IMR-90 (cell line): ENCODE measurements at regions not wholly inside any gene's neighbourhood (a gene's known extent, or its start where the extent isn't known, plus 50 kb on each side); places are given as distances from the start of the nearest gene placed in this dataset.
A peak's percentile ranks its signal among the peaks of the same experiment; 100 is the strongest.

ENCODE experiments used
- ATAC-seq: fragments of 200-7000 bp; cut with Tn5 transposase; 2 replicates; pipeline ENCODE4 v1.9.1; 2020; ENCODE audit warnings: low read depth, mild to moderate bottlenecking, moderate library complexity
- BruUV-seq: library from RNA; stranded (reverse); fragments of 400-500 nt; replicated peaks from 2 replicates; lab custom pipeline; 2021; lab: Mats Ljungman, UMichigan
- CTCF ChIA-PET: fragments of 300-600 bp; formaldehyde crosslinking; extraction: SDS; loops from one replicate; lab custom pipeline; 2021; ENCODE audit warnings: antibody characterized with exemption; lab: Yijun Ruan, JAX
- POLR2A ChIA-PET: fragments of 300-600 bp; sonication (Branson Sonifier 250); formaldehyde crosslinking; loops from one replicate; lab custom pipeline; 2022; ENCODE audit warnings: antibody characterized with exemption; ENCODE audit not compliant: unreplicated experiment; lab: Charles Lee
- DNase-seq: peaks from one replicate; pipeline ENCODE4 v3.0.0; 2013
- H2AFZ ChIP-seq: replicated peaks from 2 replicates; pipeline ENCODE3; 2013; ENCODE audit warnings: low read length, mild to moderate bottlenecking; ENCODE audit not compliant: poor library complexity
- H2AK5ac ChIP-seq: 2 replicates; pipeline ENCODE4 v1.6.1; 2013; ENCODE audit warnings: low read depth, low read length, inconsistent platforms
- H2AK9ac ChIP-seq: replicated peaks from 2 replicates; pipeline ENCODE3; 2013; ENCODE audit warnings: mild to moderate bottlenecking, low read depth, low read length, moderate library complexity; ENCODE audit not compliant: poor library complexity
- H2BK120ac ChIP-seq: 2 replicates; pipeline ENCODE4 v1.6.1; 2013; ENCODE audit warnings: low read depth, low read length, inconsistent platforms
- H2BK15ac ChIP-seq: 3 replicates; pipeline ENCODE4 v1.6.1; 2013; ENCODE audit warnings: low read depth, low read length, inconsistent platforms
- H2BK20ac ChIP-seq: 2 replicates; pipeline ENCODE4 v1.6.1; 2013; ENCODE audit warnings: low read depth, mild to moderate bottlenecking, inconsistent platforms, low read length, moderate library complexity
- H2BK5ac ChIP-seq: 2 replicates; pipeline ENCODE4 v1.6.1; 2013; ENCODE audit warnings: mild to moderate bottlenecking, low read depth, low read length, inconsistent platforms; ENCODE audit not compliant: poor library complexity, severe bottlenecking
- H3K14ac ChIP-seq: replicated peaks from 2 replicates; pipeline ENCODE4 v1.6.1; 2013; ENCODE audit warnings: low read depth, low read length, inconsistent platforms
- H3K18ac ChIP-seq: 2 replicates; pipeline ENCODE4 v1.6.1; 2013; ENCODE audit warnings: low read depth, low read length, control low read depth
- H3K23ac ChIP-seq: 2 replicates; pipeline ENCODE4 v1.6.1; 2013; ENCODE audit warnings: low read depth, low read length, inconsistent platforms
- H3K27ac ChIP-seq: 2 replicates; pipeline ENCODE4 v1.5.1; 2013; ENCODE audit warnings: mild to moderate bottlenecking, control low read depth, low read length; ENCODE audit not compliant: insufficient read depth
- H3K27me3 ChIP-seq: 2 replicates; pipeline ENCODE4 v1.6.1; 2013; ENCODE audit warnings: low read length; ENCODE audit not compliant: control insufficient read depth, insufficient read depth
- H3K36me3 ChIP-seq: 2 replicates; pipeline ENCODE4 v1.6.1; 2013; ENCODE audit warnings: low read length, mixed read lengths; ENCODE audit not compliant: control insufficient read depth, insufficient read depth
- H3K4ac ChIP-seq: 2 replicates; pipeline ENCODE4 v1.6.1; 2013; ENCODE audit warnings: low read depth, low read length, inconsistent platforms
- H3K4me1 ChIP-seq: 2 replicates; pipeline ENCODE4 v1.6.1; 2013; ENCODE audit warnings: low read length, mixed read lengths; ENCODE audit not compliant: control insufficient read depth, insufficient read depth
- H3K4me2 ChIP-seq: 2 replicates; pipeline ENCODE4 v1.6.1; 2013; ENCODE audit warnings: low read depth, mild to moderate bottlenecking, control low read depth, low read length, moderate library complexity
- H3K4me3 ChIP-seq: 2 replicates; pipeline ENCODE4 v1.5.1; 2013; ENCODE audit warnings: low read depth, mild to moderate bottlenecking, control low read depth, low read length, moderate library complexity; ENCODE audit not compliant: insufficient read depth
- H3K56ac ChIP-seq: 2 replicates; pipeline ENCODE4 v1.6.1; 2013; ENCODE audit warnings: low read length, inconsistent platforms; ENCODE audit not compliant: insufficient read depth; ENCODE audit errors: extremely low read depth
- H3K79me1 ChIP-seq, 2 experiments: 2 replicates each; pipeline ENCODE4 v1.6.1; 2013; ENCODE audit warnings: low read length in 2 of 2, inconsistent platforms in 1 of 2, low read depth in 1 of 2
- H3K9ac ChIP-seq: 2 replicates; pipeline ENCODE4 v1.6.1; 2013; ENCODE audit warnings: low read depth, low read length, control low read depth
- H3K9me1 ChIP-seq: 2 replicates; pipeline ENCODE4 v1.6.1; 2013; ENCODE audit warnings: low read length, inconsistent platforms; ENCODE audit not compliant: insufficient read depth
- H3K9me3 ChIP-seq: 2 replicates; pipeline ENCODE4 v1.6.1; 2013; ENCODE audit warnings: low read length; ENCODE audit not compliant: control insufficient read depth, insufficient read depth
- H4K20me1 ChIP-seq: 2 replicates; pipeline ENCODE4 v1.6.1; 2013; ENCODE audit warnings: low read length, inconsistent platforms; ENCODE audit not compliant: insufficient read depth
- H4K5ac ChIP-seq: 2 replicates; pipeline ENCODE4 v1.6.1; 2013; ENCODE audit warnings: mild to moderate bottlenecking, low read depth, low read length, control low read depth
- H4K8ac ChIP-seq, 2 experiments: 2 replicates each; pipeline ENCODE4 v1.6.1; 2013; ENCODE audit warnings: low read depth in 2 of 2, low read length in 2 of 2, control low read depth in 1 of 2, inconsistent platforms in 1 of 2
- H4K91ac ChIP-seq: 2 replicates; pipeline ENCODE4 v1.6.1; 2013; ENCODE audit warnings: low read depth, low read length, inconsistent platforms; ENCODE audit not compliant: insufficient read depth
- BHLHE40 ChIP-seq: fragments of 150-350 bp; IDR thresholded peaks from 2 replicates; pipeline ENCODE4 v1.6.1; 2016; ENCODE audit warnings: mild to moderate bottlenecking, low read depth, low read length
- CEBPB ChIP-seq: IDR thresholded peaks from 2 replicates; pipeline ENCODE4 v1.6.1; 2012; ENCODE audit warnings: low read depth, low read length, improper control_type of control experiment
- CHD1 ChIP-seq: IDR thresholded peaks from 2 replicates; pipeline ENCODE4 v1.6.1; 2012; ENCODE audit warnings: low read depth, low read length, improper control_type of control experiment
- FOS ChIP-seq: fragments of 150-350 bp; IDR thresholded peaks from 2 replicates; pipeline ENCODE4 v1.6.1; 2016; ENCODE audit warnings: low read depth, low read length
- MAFK ChIP-seq: IDR thresholded peaks from 2 replicates; pipeline ENCODE4 v1.6.1; 2012; ENCODE audit warnings: low read depth, low read length, improper control_type of control experiment
- MAZ ChIP-seq: IDR thresholded peaks from 2 replicates; pipeline ENCODE4 v1.6.1; 2012; ENCODE audit warnings: low read depth, mild to moderate bottlenecking, low read length, improper control_type of control experiment, moderate library complexity, borderline replicate concordance
- MXI1 ChIP-seq: IDR thresholded peaks from 2 replicates; pipeline ENCODE4 v1.6.1; 2012; ENCODE audit warnings: low read depth, mild to moderate bottlenecking, low read length, moderate library complexity, borderline replicate concordance
- NFE2L2 ChIP-seq: fragments of 150-350 bp; IDR thresholded peaks from 2 replicates; pipeline ENCODE4 v1.6.1; 2016; ENCODE audit warnings: low read depth, mild to moderate bottlenecking, low read length
- POLR2A ChIP-seq: IDR thresholded peaks from 2 replicates; pipeline ENCODE4 v1.6.1; 2012; ENCODE audit warnings: mild to moderate bottlenecking, low read depth, low read length
- RAD21 ChIP-seq: IDR thresholded peaks from 2 replicates; pipeline ENCODE4 v1.6.1; 2012; ENCODE audit warnings: low read length, improper control_type of control experiment
- RCOR1 ChIP-seq: IDR thresholded peaks from 2 replicates; pipeline ENCODE4 v1.6.1; 2012; ENCODE audit warnings: mild to moderate bottlenecking, low read length, improper control_type of control experiment; ENCODE audit not compliant: insufficient replicate concordance
- RFX5 ChIP-seq: IDR thresholded peaks from 2 replicates; pipeline ENCODE4 v1.8.0; 2012; ENCODE audit warnings: low read depth, mild to moderate bottlenecking, low read length, moderate library complexity
- SMC3 ChIP-seq: fragments of 150-350 bp; IDR thresholded peaks from 2 replicates; pipeline ENCODE4 v1.6.1; 2016; ENCODE audit warnings: low read depth, mild to moderate bottlenecking, antibody characterized with exemption, low read length, moderate library complexity
- WGBS, 2 experiments: methylation state at CpG; one replicate each; pipeline versions ENCODE4 v1.1.5 to v1.1.7; 2013; ENCODE audit warnings: missing lambda C conversion rate in 2 of 2; ENCODE audit not compliant: insufficient read length in 1 of 2; ENCODE audit errors: extremely low coverage in 2 of 2; 5-methylcytosine and 5-hydroxymethylcytosine counted together
- dilution Hi-C: fragments of 300-500 bp; cut with HindIII; formaldehyde crosslinking; loops from one replicate; pipeline ENCODE4 v1.14.3; 2018; ENCODE audit warnings: low sequenced_read_pairs; ENCODE audit not compliant: unreplicated experiment
- in situ Hi-C: fragments of 300-500 bp; cut with MboI; formaldehyde crosslinking; loops from 3 replicates; pipeline ENCODE4 v1.14.3; 2019; ENCODE audit warnings: low sequenced_read_pairs, inconsistent platforms, mixed read lengths
- intact Hi-C: fragments of 100-400 bp; cut with micrococcal nuclease; formaldehyde crosslinking; loops from 2 replicates; pipeline ENCODE4 v1.10.0; 2022
- TF ChIP-seq, protein P1 (sequence below): fragments of 150-350 bp; IDR thresholded peaks from 2 replicates; pipeline ENCODE4 v1.6.1; 2017; ENCODE audit warnings: mild to moderate bottlenecking, antibody characterized with exemption, low read length, low read depth
- TF ChIP-seq, protein P2 (sequence below): conservative IDR thresholded peaks from 2 replicates; pipeline ENCODE4 v1.5.1; 2012; ENCODE audit warnings: mild to moderate bottlenecking, low read depth, low read length, improper control_type of control experiment

DNA sequence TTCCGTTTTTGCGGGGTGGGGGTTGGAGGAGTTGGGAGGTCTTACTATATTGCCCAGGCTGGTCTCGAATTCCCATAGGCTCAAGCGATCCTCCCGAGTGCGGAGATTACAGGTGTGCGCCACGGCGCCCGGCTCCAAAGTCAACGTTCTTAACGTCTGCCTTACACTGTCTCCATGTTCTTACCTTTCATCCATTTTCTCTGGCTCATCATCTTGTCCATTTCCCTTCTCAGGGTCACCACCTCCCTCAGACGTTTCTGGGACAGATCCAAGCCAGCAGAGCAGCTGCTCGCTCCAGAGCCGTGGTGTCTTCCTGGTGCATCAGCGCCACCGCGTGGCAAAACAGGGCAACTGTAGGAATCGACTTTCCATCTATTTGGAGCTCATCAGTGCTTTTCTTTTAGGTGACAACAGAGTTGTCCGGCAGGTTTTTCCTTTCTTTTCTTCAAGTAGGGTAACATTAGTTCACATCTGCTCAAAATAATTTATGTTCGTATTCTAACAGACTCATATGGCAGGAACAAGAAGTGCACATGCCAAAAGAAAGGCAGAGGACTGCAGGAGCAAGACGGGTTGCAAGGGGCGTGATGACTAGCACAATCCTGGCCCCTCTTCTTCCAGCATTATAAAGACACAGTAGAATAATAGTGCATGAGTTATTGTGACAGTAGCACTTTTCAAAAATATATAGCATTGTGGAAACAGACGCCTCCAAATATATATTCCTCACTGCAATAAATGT is 103.1 kb upstream of the ABCC4 start:
- no peak overlapping the region for H4K91ac ChIP-seq
- peak overlapping the region; percentile 92 for H2AFZ ChIP-seq
- no peaks in the 10 kb centered on the region; the same call in 1 of the 2 replicates for H3K27me3 ChIP-seq
- H2BK20ac ChIP-seq = peak overlapping the region; percentile 37; the same call in 1 of the 2 replicates
- in situ Hi-C loops (loop anchor here (5.0 to 25.0 kb wide), 2 partner anchors 212 to 742 kb away; no protein-coding TSS in a partner anchor), dilution Hi-C loops (no loop called here), intact Hi-C loops (loop anchor here (1.0 to 10.0 kb wide), 5 partner anchors 24 to 727 kb away; partner anchors contain the start of gene SOX21)
- H3K23ac ChIP-seq = 0 out of 2 replicates have a peak overlapping the region, but pooled peaks have one; percentile 32
- peak overlapping the region; percentile 41 for H3K4me3 ChIP-seq
- H3K9me3 ChIP-seq = no peaks in the 10 kb centered on the region
- H3K79me1 ChIP-seq = no peaks in the 10 kb centered on the region
- 2% methylated on average over 15 of the region's 24 CpGs; no CpG with 5 or more reads in 1 of the 2 experiments for WGBS, 2 experiments
- no peaks in the 10 kb centered on the region for H3K36me3 ChIP-seq
- H3K4ac ChIP-seq = peak overlapping the region; percentile 55; the same call in 1 of the 2 replicates
- no peak overlapping the region; the same call in 1 of the 2 replicates for H4K5ac ChIP-seq
- H2AK5ac ChIP-seq = no peak overlapping the region
- H2BK15ac ChIP-seq = no peak overlapping the region
- H3K4me1 ChIP-seq = peaks cover 3% of the 10 kb centered on the region; the same call in 1 of the 2 replicates
- BruUV-seq = no TSS peak
- POLR2A ChIA-PET = interaction anchor here (1.4 kb wide), 1 partner anchor 215 kb away, joined by 4 read pairs; no protein-coding TSS in a partner anchor
- H3K9ac ChIP-seq = no peak overlapping the region
- H2BK120ac ChIP-seq = peak overlapping the region; percentile 55; the same call in 1 of the 2 replicates
- no peak overlapping the region; the same call in 1 of the 2 replicates for H3K18ac ChIP-seq
- ATAC-seq (peak; percentile 86), DNase-seq (peak; percentile 73)
- H2AK9ac ChIP-seq = peak overlapping the region; percentile 91
- no peak overlapping the region for H3K27ac ChIP-seq
- CTCF ChIA-PET = interaction anchor here (0.6 to 3.4 kb wide), 19 partner anchors 10 to 783 kb away, joined by 3 to 22 read pairs (median 3); no protein-coding TSS in a partner anchor
- peak overlapping the region; percentile 98 for H3K4me2 ChIP-seq
- H3K14ac ChIP-seq = peak overlapping the region; percentile 32
- H4K8ac ChIP-seq = peak overlapping the region in 1 of 2 experiments; percentile 47; a peak in 1 of 4 replicates
- no peak overlapping the region for H3K56ac ChIP-seq
- no peaks in the 10 kb centered on the region for H3K9me1 ChIP-seq
- H4K20me1 ChIP-seq = no peaks in the 10 kb centered on the region
- H2BK5ac ChIP-seq = no peak overlapping the region
- TF ChIP-seq BHLHE40 (no peak), CHD1 (peak; percentile 44; the same call in 1 of the 2 replicates), RAD21 (peak; percentile 98), SMC3 (peak; percentile 98), POLR2A (peak; percentile 50), MAZ (no peak; the same call in 1 of the 2 replicates), NFE2L2 (no peak), MXI1 (no peak), RFX5 (no peak), FOS (no peak), MAFK (no peak), RCOR1 (no peak), CEBPB (no peak)
- TF ChIP-seq, protein P1, sequence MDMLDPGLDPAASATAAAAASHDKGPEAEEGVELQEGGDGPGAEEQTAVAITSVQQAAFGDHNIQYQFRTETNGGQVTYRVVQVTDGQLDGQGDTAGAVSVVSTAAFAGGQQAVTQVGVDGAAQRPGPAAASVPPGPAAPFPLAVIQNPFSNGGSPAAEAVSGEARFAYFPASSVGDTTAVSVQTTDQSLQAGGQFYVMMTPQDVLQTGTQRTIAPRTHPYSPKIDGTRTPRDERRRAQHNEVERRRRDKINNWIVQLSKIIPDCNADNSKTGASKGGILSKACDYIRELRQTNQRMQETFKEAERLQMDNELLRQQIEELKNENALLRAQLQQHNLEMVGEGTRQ = no peak
- TF ChIP-seq, protein P2, sequence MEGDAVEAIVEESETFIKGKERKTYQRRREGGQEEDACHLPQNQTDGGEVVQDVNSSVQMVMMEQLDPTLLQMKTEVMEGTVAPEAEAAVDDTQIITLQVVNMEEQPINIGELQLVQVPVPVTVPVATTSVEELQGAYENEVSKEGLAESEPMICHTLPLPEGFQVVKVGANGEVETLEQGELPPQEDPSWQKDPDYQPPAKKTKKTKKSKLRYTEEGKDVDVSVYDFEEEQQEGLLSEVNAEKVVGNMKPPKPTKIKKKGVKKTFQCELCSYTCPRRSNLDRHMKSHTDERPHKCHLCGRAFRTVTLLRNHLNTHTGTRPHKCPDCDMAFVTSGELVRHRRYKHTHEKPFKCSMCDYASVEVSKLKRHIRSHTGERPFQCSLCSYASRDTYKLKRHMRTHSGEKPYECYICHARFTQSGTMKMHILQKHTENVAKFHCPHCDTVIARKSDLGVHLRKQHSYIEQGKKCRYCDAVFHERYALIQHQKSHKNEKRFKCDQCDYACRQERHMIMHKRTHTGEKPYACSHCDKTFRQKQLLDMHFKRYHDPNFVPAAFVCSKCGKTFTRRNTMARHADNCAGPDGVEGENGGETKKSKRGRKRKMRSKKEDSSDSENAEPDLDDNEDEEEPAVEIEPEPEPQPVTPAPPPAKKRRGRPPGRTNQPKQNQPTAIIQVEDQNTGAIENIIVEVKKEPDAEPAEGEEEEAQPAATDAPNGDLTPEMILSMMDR = peak; percentile 97
